NCI-H460 (cell line): ENCODE measurements at regions not wholly inside any gene's neighbourhood (a gene's known extent, or its start where the extent isn't known, plus 50 kb on each side); places are given as distances from the start of the nearest gene placed in this dataset.

ENCODE experiments used
- DNase-seq: peaks from one replicate; pipeline ENCODE4 v3.0.0-alpha.2; 2016; ENCODE audit warnings: low read depth; ENCODE audit errors: extremely low read depth

DNA sequence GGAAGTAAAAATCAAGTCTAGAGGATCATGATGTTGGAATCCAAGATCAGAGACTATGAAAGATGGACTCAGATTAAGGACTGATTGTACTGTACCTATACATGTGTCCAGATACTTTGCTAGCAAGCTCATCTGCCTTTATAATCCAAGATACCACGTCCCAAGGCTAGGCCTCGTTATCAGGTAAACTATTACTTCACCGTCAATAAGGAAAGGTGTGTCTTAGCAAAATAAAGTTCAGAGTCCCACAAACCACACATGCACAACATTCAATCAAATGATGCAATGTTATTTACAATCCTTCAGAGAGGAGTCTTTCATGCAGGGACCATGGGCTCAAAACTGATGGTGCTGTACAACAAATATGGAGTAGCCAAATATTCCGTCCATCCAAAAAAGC is 1092.9 kb downstream of the IGSF11 start:
- DNase-seq, result no peak

DNA sequence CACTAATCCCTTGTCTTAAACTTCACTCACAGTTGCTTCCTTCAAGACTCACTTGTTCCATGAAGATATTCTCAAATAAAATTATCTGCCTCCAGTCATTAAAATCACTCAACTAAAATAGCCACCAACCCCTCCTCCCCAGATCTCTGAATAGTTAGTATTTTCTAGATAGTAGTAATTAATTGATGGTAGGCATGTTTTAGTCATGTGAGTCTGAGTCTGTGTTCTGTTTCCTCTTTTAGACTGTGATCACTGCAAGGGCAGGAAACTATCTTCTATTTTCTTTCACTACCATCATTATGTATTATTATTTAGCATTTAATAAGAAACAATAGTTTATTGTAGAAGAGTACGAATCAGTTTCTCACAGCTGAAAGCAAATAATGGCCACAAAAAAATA is 1080.5 kb downstream of the IGSF11 start:
- no peak for DNase-seq

GRCh38 chr3:117955196-117955595 is 1079.5 kb downstream of the IGSF11 start:
- DNase-seq, result no peak

DNA sequence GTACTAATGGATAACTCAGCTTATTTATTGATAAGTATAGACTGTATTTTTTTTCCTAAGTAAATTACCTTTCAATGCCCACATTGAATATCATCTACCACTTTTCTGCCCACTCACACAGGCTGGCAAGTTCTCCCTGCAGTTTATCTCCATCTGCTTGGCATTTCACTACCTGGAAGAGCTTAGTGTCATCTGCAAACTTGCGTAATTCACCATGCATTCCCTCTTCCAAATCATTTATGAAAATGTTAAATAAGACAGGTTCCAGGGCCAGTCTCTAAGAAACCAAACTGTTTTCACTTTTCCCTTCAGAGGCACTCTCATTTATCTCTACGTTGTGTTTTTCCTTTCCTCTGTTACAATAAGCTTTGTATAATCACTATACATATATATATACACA is 1076.6 kb downstream of the IGSF11 start:
- DNase-seq, result no peak

- DNase-seq, result no peak
Measured at GRCh38 chr3:117962750-117963149, 1071.9 kb downstream of the IGSF11 start.

- no peak for DNase-seq
Measured at GRCh38 chr3:117963858-117964257, 1070.8 kb downstream of the IGSF11 start.

DNA sequence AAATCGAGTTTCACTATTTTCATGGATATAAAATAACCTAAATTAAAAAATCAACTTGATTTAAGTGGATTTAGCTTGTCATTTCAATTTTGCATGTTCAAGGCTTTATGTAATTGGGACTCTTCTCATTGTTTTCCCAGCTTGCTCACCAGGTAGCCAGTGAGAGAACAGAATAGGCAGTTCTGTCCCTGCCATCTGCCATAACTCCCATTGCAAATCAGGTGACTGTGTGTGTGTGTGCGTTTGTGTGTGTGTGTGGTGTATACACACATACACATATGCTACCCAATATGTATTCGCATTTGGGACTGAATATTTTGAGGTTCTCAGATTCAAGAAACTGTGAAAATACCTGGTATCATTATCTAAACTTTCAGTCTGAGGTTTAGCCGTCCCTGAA is 1069.8 kb downstream of the IGSF11 start:
- DNase-seq, result no peak

DNA sequence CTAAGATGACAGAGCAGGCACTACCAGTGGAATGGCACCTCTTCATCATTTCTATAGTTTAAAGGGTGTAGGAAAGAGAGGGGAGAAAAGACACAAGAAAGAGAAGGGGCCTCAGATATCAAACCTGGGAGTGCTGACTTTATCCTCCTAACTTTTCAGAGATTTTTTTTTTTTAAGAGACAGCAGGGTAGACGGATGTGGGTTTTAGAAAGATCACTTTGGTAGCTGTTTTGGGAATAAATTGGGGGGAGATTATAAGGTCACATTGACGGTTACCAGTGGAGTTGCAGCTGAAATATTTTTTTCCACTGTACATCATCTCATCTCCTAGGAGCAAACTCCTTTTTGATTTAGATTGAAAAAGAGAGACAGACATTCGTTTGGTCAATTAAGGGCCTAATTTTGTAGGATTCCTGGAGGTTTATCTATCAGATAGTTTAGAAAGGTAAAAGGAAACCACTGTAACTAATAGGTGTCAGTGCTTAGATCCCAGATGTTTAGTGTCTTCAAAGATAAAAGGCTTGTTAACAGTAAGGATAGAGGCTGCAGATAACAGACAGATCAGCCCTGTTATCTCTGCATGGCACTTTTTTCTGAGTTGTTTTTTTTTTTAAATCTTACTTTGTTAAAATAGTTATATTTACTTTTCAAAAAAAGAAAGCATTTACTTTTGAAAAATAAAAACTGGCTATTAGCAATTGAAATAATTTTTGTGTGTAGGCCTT is 1057.0 kb downstream of the IGSF11 start:
- no peak for DNase-seq

- no peak for DNase-seq
Measured at GRCh38 chr3:117979466-117979865, 1055.2 kb downstream of the IGSF11 start.

DNA sequence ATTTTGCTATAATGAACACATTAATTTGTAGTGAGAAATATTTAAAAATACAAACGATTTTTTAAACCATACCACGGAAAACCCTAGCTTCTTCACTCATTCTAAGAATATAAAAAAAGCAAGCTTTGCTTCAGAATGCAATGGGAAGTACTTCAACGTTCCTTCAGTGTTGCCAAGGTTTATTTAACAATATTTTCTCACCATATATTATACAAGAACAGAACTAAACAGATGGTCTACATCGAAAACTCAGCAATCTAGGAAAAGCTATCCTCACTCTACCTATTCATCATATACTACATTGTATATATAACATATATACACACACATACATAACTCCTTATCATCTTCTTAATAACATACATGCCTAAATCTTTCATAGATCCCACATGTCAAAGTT is 1047.4 kb downstream of the IGSF11 start:
- DNase-seq, result no peak

- DNase-seq, result no peak
Measured at GRCh38 chr3:117989982-117990381, 1044.7 kb downstream of the IGSF11 start.

GRCh38 chr3:117990627-117991026 is 1044.0 kb downstream of the IGSF11 start:
- DNase-seq, result no peak

GRCh38 chr3:117995842-117996437 is 1038.7 kb downstream of the IGSF11 start:
- DNase-seq, result no peak

- DNase-seq, result peak; percentile 81
Measured at GRCh38 chr3:117997201-117998049, 1037.2 kb downstream of the IGSF11 start.

GRCh38 chr3:117998071-117998470 is 1036.6 kb downstream of the IGSF11 start:
- no peak for DNase-seq

- no peak for DNase-seq
Measured at GRCh38 chr3:118000219-118000618, 1034.4 kb downstream of the IGSF11 start.

GRCh38 chr3:118001380-118001779 is 1033.3 kb downstream of the IGSF11 start:
- no peak for DNase-seq

DNA sequence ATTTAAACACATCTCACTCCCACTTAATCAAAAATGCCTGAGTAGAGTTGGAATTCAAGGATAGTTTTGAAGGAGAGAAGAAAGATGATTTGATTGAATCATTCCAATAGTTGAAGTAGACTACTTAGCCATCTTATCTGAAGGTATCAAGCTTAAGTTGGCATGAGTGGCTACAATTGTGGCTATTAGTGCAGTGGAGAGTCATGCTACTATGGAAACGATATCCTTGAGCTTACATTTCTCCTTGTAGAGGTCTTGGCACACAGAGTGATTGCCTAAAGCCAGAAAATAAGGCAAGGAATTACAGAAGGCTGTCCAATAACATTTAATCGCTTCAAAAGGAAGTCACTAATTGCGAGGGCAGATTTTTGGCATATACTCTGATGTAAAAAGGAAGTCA is 1022.7 kb downstream of the IGSF11 start:
- no peak for DNase-seq

GRCh38 chr3:118029049-118029448 is 1005.6 kb downstream of the IGSF11 start:
- no peak for DNase-seq

GRCh38 chr3:118036215-118036614 is 998.4 kb downstream of the IGSF11 start:
- DNase-seq, result no peak

- DNase-seq, result no peak
Measured at GRCh38 chr3:118055381-118055780, 979.3 kb downstream of the IGSF11 start.

- DNase-seq, result no peak
Measured at GRCh38 chr3:118057086-118057485, 977.6 kb downstream of the IGSF11 start.
